Activated CD4-positive, alpha-beta memory T cell treated with anti-CD3 and anti-CD28 coated beads for 36 hours (primary cell): ENCODE measurements at regions not wholly inside any gene's neighbourhood (a gene's known extent, or its start where the extent isn't known, plus 50 kb on each side); places are given as distances from the start of the nearest gene placed in this dataset.

Experiments
- CTCF ChIA-PET: fragments of 350-600 bp; sonication (Branson Sonifier 250); formaldehyde crosslinking; loops from one replicate; lab custom pipeline; 2021; ENCODE audit warnings: antibody characterized with exemption, inconsistent platforms; lab: Charles Lee
- POLR2A ChIA-PET: fragments of 350-600 bp; sonication (Branson Sonifier 250); formaldehyde crosslinking; loops from one replicate; lab custom pipeline; 2021; ENCODE audit warnings: antibody characterized with exemption; lab: Charles Lee
- DNase-seq: peaks from one replicate; pipeline ENCODE4 v3.0.0-alpha.2; 2020
- H3K27ac Mint-ChIP-seq: one replicate; pipeline ENCODE4 v1.8.0; 2021; ENCODE audit warnings: mixed read lengths
- H3K27me3 Mint-ChIP-seq: one replicate; pipeline ENCODE4 v1.8.0; 2021; ENCODE audit warnings: mixed read lengths
- H3K36me3 Mint-ChIP-seq: one replicate; pipeline ENCODE4 v1.8.0; 2021; ENCODE audit warnings: mixed read lengths
- H3K4me1 Mint-ChIP-seq: one replicate; pipeline ENCODE4 v1.8.0; 2021; ENCODE audit warnings: low read depth, mixed read lengths
- H3K4me3 Mint-ChIP-seq: one replicate; pipeline ENCODE4 v1.8.0; 2021; ENCODE audit warnings: mild to moderate bottlenecking, mixed read lengths
- H3K9me3 Mint-ChIP-seq: one replicate; pipeline ENCODE4 v1.8.0; 2021; ENCODE audit warnings: mixed read lengths
- intact Hi-C: fragments of 100-400 bp; cut with micrococcal nuclease; formaldehyde crosslinking; loops from one replicate; pipeline ENCODE4 v1.15.1; 2023

GRCh38 chr1:229199261-229200243 lies 71.4 kb upstream of the RAB4A start:
- Mint-ChIP-seq H3K9me3 (no peaks in the 10 kb centered on the region), H3K36me3 (no peaks in the 10 kb centered on the region), H3K4me1 (peaks cover 17% of the 10 kb centered on the region), H3K4me3 (no peak overlapping the region), H3K27me3 (no peaks in the 10 kb centered on the region), H3K27ac (no peak overlapping the region)
- DNase-seq: no peak
- CTCF ChIA-PET: no interaction called here
- POLR2A ChIA-PET: no interaction called here
- intact Hi-C loops: no loop called here

- Mint-ChIP-seq H3K9me3 (no peaks in the 10 kb centered on the region), H3K36me3 (no peaks in the 10 kb centered on the region), H3K4me1 (peaks cover 24% of the 10 kb centered on the region), H3K4me3 (no peak overlapping the region), H3K27me3 (no peaks in the 10 kb centered on the region), H3K27ac (no peak overlapping the region)
- ChIA-PET POLR2A (no interaction called here), CTCF (interaction anchor here (0.6 kb wide), 1 partner anchor 1947 kb away, joined by 3 read pairs; no protein-coding TSS in a partner anchor)
- intact Hi-C loops: no loop called here
- DNase-seq: no peak
Observed at GRCh38 chr1:229203030-229203751, 67.7 kb upstream of the RAB4A start.

GRCh38 chr1:229203991-229204632 lies 66.8 kb upstream of the RAB4A start:
- Mint-ChIP-seq H3K27me3 (no peaks in the 10 kb centered on the region), H3K4me3 (no peak overlapping the region), H3K4me1 (peaks cover 26% of the 10 kb centered on the region), H3K36me3 (no peaks in the 10 kb centered on the region), H3K9me3 (no peaks in the 10 kb centered on the region), H3K27ac (no peak overlapping the region)
- intact Hi-C loops: no loop called here
- ChIA-PET CTCF (no interaction called here), POLR2A (no interaction called here)
- DNase-seq: no peak

GRCh38 chr1:229204921-229205777 lies 65.8 kb upstream of the RAB4A start:
- POLR2A ChIA-PET: no interaction called here
- H3K4me1 Mint-ChIP-seq: peaks cover 17% of the 10 kb centered on the region
- no peaks in the 10 kb centered on the region for H3K36me3 Mint-ChIP-seq
- no peak for DNase-seq
- no peaks in the 10 kb centered on the region for H3K27me3 Mint-ChIP-seq
- intact Hi-C loops: no loop called here
- H3K4me3 Mint-ChIP-seq: no peak overlapping the region
- H3K27ac Mint-ChIP-seq: no peak overlapping the region
- CTCF ChIA-PET: interaction anchor here (1.7 kb wide), 1 partner anchor 22 kb away, joined by 6 read pairs; no protein-coding TSS in a partner anchor
- H3K9me3 Mint-ChIP-seq: no peaks in the 10 kb centered on the region

GRCh38 chr1:229205854-229206253 lies 65.1 kb upstream of the RAB4A start:
- Mint-ChIP-seq H3K9me3 (no peaks in the 10 kb centered on the region), H3K27ac (no peak overlapping the region), H3K27me3 (no peaks in the 10 kb centered on the region), H3K4me3 (no peak overlapping the region), H3K36me3 (no peaks in the 10 kb centered on the region), H3K4me1 (peaks cover 13% of the 10 kb centered on the region)
- ChIA-PET POLR2A (no interaction called here), CTCF (interaction anchor here (1.7 kb wide), 1 partner anchor 22 kb away, joined by 6 read pairs; no protein-coding TSS in a partner anchor)
- intact Hi-C loops: no loop called here
- no peak for DNase-seq

- Mint-ChIP-seq H3K4me3 (no peak overlapping the region), H3K36me3 (no peaks in the 10 kb centered on the region), H3K9me3 (no peaks in the 10 kb centered on the region), H3K4me1 (peaks cover 10% of the 10 kb centered on the region), H3K27ac (no peak overlapping the region), H3K27me3 (no peaks in the 10 kb centered on the region)
- POLR2A ChIA-PET: no interaction called here
- DNase-seq: no peak
- CTCF ChIA-PET: no interaction called here
- intact Hi-C loops: no loop called here
Observed at GRCh38 chr1:229207916-229208315, 63.0 kb upstream of the RAB4A start.

GRCh38 chr1:229208481-229208880 lies 62.4 kb upstream of the RAB4A start:
- Mint-ChIP-seq H3K4me1 (peaks cover 10% of the 10 kb centered on the region), H3K27ac (no peak overlapping the region), H3K9me3 (no peaks in the 10 kb centered on the region), H3K36me3 (no peaks in the 10 kb centered on the region), H3K27me3 (no peaks in the 10 kb centered on the region), H3K4me3 (no peak overlapping the region)
- ChIA-PET CTCF (no interaction called here), POLR2A (interaction anchor here (1.6 kb wide), 1 partner anchor 8 kb away, joined by 4 read pairs; no protein-coding TSS in a partner anchor)
- no peak for DNase-seq
- intact Hi-C loops: no loop called here

- H3K4me1 Mint-ChIP-seq: peaks cover 10% of the 10 kb centered on the region
- no peaks in the 10 kb centered on the region for H3K27me3 Mint-ChIP-seq
- H3K27ac Mint-ChIP-seq: no peak overlapping the region
- intact Hi-C loops: no loop called here
- ChIA-PET CTCF (no interaction called here), POLR2A (interaction anchor here (1.6 kb wide), 1 partner anchor 9 kb away, joined by 4 read pairs; no protein-coding TSS in a partner anchor)
- DNase-seq: no peak
- H3K4me3 Mint-ChIP-seq: no peak overlapping the region
- no peaks in the 10 kb centered on the region for H3K36me3 Mint-ChIP-seq
- H3K9me3 Mint-ChIP-seq: no peaks in the 10 kb centered on the region
Observed at GRCh38 chr1:229209386-229209785, 61.5 kb upstream of the RAB4A start.

- CTCF ChIA-PET: no interaction called here
Observed at GRCh38 chr1:229209816-229210215, 61.1 kb upstream of the RAB4A start.

GRCh38 chr1:229210844-229211243 lies 60.1 kb upstream of the RAB4A start:
- intact Hi-C loops: no loop called here
- DNase-seq: no peak
- Mint-ChIP-seq H3K27ac (no peak overlapping the region), H3K9me3 (no peaks in the 10 kb centered on the region), H3K36me3 (no peaks in the 10 kb centered on the region), H3K4me1 (peaks cover 2% of the 10 kb centered on the region), H3K27me3 (no peaks in the 10 kb centered on the region), H3K4me3 (no peak overlapping the region)
- CTCF ChIA-PET: interaction anchor here (1.0 kb wide), 1 partner anchor 17 kb away, joined by 3 read pairs; no protein-coding TSS in a partner anchor
- POLR2A ChIA-PET: no interaction called here

More at GRCh38 chr1:229209816-229210215, 61.1 kb upstream of the RAB4A start:
- intact Hi-C loops: no loop called here
- Mint-ChIP-seq H3K4me1 (peaks cover 6% of the 10 kb centered on the region), H3K36me3 (no peaks in the 10 kb centered on the region), H3K4me3 (no peak overlapping the region), H3K27ac (no peak overlapping the region), H3K27me3 (no peaks in the 10 kb centered on the region), H3K9me3 (no peaks in the 10 kb centered on the region)
- DNase-seq: no peak
- POLR2A ChIA-PET: interaction anchor here (1.6 kb wide), 1 partner anchor 9 kb away, joined by 4 read pairs; no protein-coding TSS in a partner anchor

GRCh38 chr1:229213797-229214196 lies 57.1 kb upstream of the RAB4A start:
- POLR2A ChIA-PET: no interaction called here
- Mint-ChIP-seq H3K27ac (no peak overlapping the region), H3K4me1 (peaks cover 2% of the 10 kb centered on the region), H3K4me3 (no peak overlapping the region), H3K36me3 (no peaks in the 10 kb centered on the region), H3K27me3 (no peaks in the 10 kb centered on the region), H3K9me3 (no peaks in the 10 kb centered on the region)
- DNase-seq: no peak
- CTCF ChIA-PET: interaction anchor here (1.5 kb wide), 1 partner anchor 14 kb away, joined by 6 read pairs; no protein-coding TSS in a partner anchor
- intact Hi-C loops: no loop called here
